GM12878 (cell line): ENCODE measurements at regions not wholly inside any gene's neighbourhood (a gene's known extent, or its start where the extent isn't known, plus 50 kb on each side); places are given as distances from the start of the nearest gene placed in this dataset.

ENCODE experiments used
- BHLHE40 ChIP-seq, 2 experiments: fragments of 450-650 bp in 1 of 2; IDR thresholded peaks; 2 replicates each; pipeline ENCODE4 v1.6.1; 2011 to 2017; ENCODE audit warnings: low read depth in 2 of 2, borderline replicate concordance in 1 of 2, improper control_type of control experiment in 1 of 2, low read length in 1 of 2, mild to moderate bottlenecking in 1 of 2
- CREM ChIP-seq: IDR thresholded peaks from 2 replicates; pipeline ENCODE4 v1.6.1; 2014; ENCODE audit warnings: antibody characterized with exemption, low read depth
- CTCF ChIP-seq, 3 experiments: IDR thresholded peaks in 2 of 3; conservative IDR thresholded peaks in 1 of 3; 2 replicates each; pipeline ENCODE4 v1.5.1; 2011; ENCODE audit warnings: low read depth in 3 of 3, low read length in 3 of 3, mild to moderate bottlenecking in 3 of 3, control low read depth in 2 of 3, moderate library complexity in 2 of 3, inconsistent platforms in 1 of 3, mixed read lengths in 1 of 3; ENCODE audit not compliant: control insufficient read depth in 2 of 3, insufficient read depth in 1 of 3; ENCODE audit errors: extremely low read depth in 1 of 3
- GABPA ChIP-seq: IDR thresholded peaks from 2 replicates; pipeline ENCODE4 v1.6.1; 2014; ENCODE audit warnings: antibody characterized with exemption, low read depth, mild to moderate bottlenecking, inconsistent platforms
- HCFC1 ChIP-seq: fragments of 150-350 bp; IDR thresholded peaks from 2 replicates; pipeline ENCODE4 v1.6.1; 2014; ENCODE audit warnings: low read length
- JUND ChIP-seq: IDR thresholded peaks from 2 replicates; pipeline ENCODE4 v1.6.1; 2012; ENCODE audit warnings: low read depth, mild to moderate bottlenecking, low read length, improper control_type of control experiment, moderate library complexity
- NR2C1 ChIP-seq: fragments of 450-650 bp; IDR thresholded peaks from 2 replicates; pipeline ENCODE4 v1.6.1; 2017; ENCODE audit warnings: antibody characterized with exemption, mild to moderate bottlenecking, moderate library complexity
- POLR2A ChIP-seq: IDR thresholded peaks from 2 replicates; pipeline ENCODE4 v1.6.1; 2011; ENCODE audit warnings: low read depth, mild to moderate bottlenecking, low read length
- RFX5 ChIP-seq: IDR thresholded peaks from 2 replicates; pipeline ENCODE4 v1.6.1; 2011; ENCODE audit warnings: low read depth, low read length, improper control_type of control experiment
- SIX5 ChIP-seq: IDR thresholded peaks from 2 replicates; pipeline ENCODE4 v1.6.1; 2011; ENCODE audit warnings: mild to moderate bottlenecking, low read depth, low read length, moderate library complexity; ENCODE audit not compliant: severe bottlenecking
- TAF1 ChIP-seq: IDR thresholded peaks from 2 replicates; pipeline ENCODE4 v1.6.1; 2011; ENCODE audit warnings: mild to moderate bottlenecking, low read depth, low read length, borderline replicate concordance
- TCF7 ChIP-seq: IDR thresholded peaks from 2 replicates; pipeline ENCODE4 v1.6.1; 2014; ENCODE audit warnings: antibody characterized with exemption, borderline replicate concordance
- ZNF24 ChIP-seq: fragments of 450-650 bp; IDR thresholded peaks from 2 replicates; pipeline ENCODE4 v1.6.1; 2017; ENCODE audit warnings: antibody characterized with exemption, mild to moderate bottlenecking

DNA sequence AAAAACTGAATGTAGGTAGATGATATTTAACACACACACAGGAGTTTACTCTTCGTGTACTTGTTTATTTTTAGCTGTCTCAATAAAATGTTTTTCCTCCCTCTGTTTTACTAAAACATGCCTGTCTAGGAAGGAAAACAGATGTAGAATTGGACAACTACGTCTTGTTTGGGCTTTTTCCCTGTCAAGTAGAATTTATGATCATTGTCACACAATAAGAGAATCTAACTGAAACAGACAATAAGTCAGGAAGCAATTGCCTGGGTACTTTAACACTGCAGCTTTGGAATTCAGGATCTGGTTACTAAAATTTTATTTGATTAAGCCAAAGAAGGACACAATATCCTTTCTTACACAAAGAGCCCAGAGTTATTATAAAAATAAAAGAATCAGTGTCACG lies 164.2 kb downstream of the ZDHHC21 start:
- TF ChIP-seq ZNF24 (no peak), NR2C1 (no peak), TAF1 (no peak), CTCF (IDR thresholded peaks at IDR 0.05 in 2 of 3, conservative IDR thresholded peaks at IDR 0.05 in 1 of 3; ENCODE audit: control insufficient read depth in 2 of 3, extremely low read depth in 1 of 3, insufficient read depth in 1 of 3, low read depth in 3 of 3, low read length in 3 of 3) (no peak), JUND (no peak), SIX5 (no peak), CREM (no peak), POLR2A (no peak), TCF7 (no peak), BHLHE40 (IDR thresholded peaks at IDR 0.05; ENCODE audit: borderline replicate concordance in 1 of 2, low read depth in 2 of 2, low read length in 1 of 2) (no peak), GABPA (no peak), RFX5 (no peak), HCFC1 (no peak)
